Astrocyte (in vitro differentiated cells and primary cell): ENCODE measurements at regions not wholly inside any gene's neighbourhood (a gene's known extent, or its start where the extent isn't known, plus 50 kb on each side); places are given as distances from the start of the nearest gene placed in this dataset.

Source experiments
- CTCF ChIP-seq: IDR thresholded peaks from 2 replicates; pipeline ENCODE4 v1.5.1; 2011; ENCODE audit warnings: low read depth, mild to moderate bottlenecking, inconsistent platforms, low read length, moderate library complexity; ENCODE audit not compliant: insufficient read depth
- EZH2 ChIP-seq: IDR thresholded peaks from 2 replicates; pipeline ENCODE4 v1.6.1; 2012; ENCODE audit warnings: mild to moderate bottlenecking, low read length, inconsistent platforms; ENCODE audit not compliant: insufficient read depth

DNA sequence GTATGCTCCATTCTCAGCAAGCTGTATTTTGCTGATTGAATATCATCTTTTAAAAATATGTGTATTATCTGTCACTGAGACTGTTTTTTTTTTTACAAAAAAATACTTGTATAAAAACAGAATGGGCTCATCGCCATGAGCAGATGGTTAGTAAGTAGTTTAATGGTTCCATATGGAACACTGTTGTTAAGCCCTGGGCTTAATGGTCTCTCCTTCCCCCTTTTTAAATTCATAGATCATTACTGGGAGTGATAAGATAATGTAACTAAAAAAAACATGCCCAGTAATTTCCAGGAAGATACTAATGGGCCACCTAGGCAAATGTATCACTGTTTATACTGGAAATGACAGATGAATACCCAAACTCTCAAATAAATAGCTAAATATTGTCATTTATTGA lies 95.3 kb upstream of the TPRG1 start:
- TF ChIP-seq CTCF (no peak), EZH2 (no peak)
